CD14-positive monocyte (primary cell): ENCODE measurements at regions not wholly inside any gene's neighbourhood (a gene's known extent, or its start where the extent isn't known, plus 50 kb on each side); places are given as distances from the start of the nearest gene placed in this dataset.

Experiments used
- DNase-seq, 3 donors: peaks; one replicate each; pipeline ENCODE4 v3.0.0-alpha.2; 2011 to 2022
- H2AFZ ChIP-seq: 2 replicates; pipeline ENCODE4 v1.6.0; 2012; ENCODE audit warnings: mild to moderate bottlenecking, low read depth, low read length, inconsistent platforms; ENCODE audit not compliant: insufficient read depth, poor library complexity, severe bottlenecking
- H3K27ac ChIP-seq, 2 donors: 1 replicate in 1 of 2; 2 replicates in 1 of 2; pipeline ENCODE4 v1.5.1; 2012 to 2013; ENCODE audit warnings: low read length in 2 of 2, control low read depth in 1 of 2, inconsistent platforms in 1 of 2, low read depth in 1 of 2, mild to moderate bottlenecking in 1 of 2
- H3K27me3 ChIP-seq, 2 donors: one replicate each; pipeline versions ENCODE4 v1.6.0 to v1.6.1; 2011 to 2013; ENCODE audit warnings: low read length in 2 of 2; ENCODE audit not compliant: control insufficient read depth in 2 of 2, insufficient read depth in 2 of 2
- H3K36me3 ChIP-seq, 2 donors: replicated peaks in 1 of 2; 1 replicate in 1 of 2; 2 replicates in 1 of 2; pipeline versions ENCODE4 v1.5.1 to v1.6.1; 2012 to 2013; ENCODE audit warnings: low read length in 2 of 2, control low read depth in 1 of 2, inconsistent platforms in 1 of 2, mild to moderate bottlenecking in 1 of 2; ENCODE audit not compliant: insufficient read depth in 2 of 2, control insufficient read depth in 1 of 2
- H3K4me1 ChIP-seq, 2 donors: 1 replicate in 1 of 2; 2 replicates in 1 of 2; pipeline versions ENCODE4 v1.5.1 to v1.6.1; 2012 to 2013; ENCODE audit warnings: low read length in 2 of 2, control low read depth in 1 of 2, inconsistent platforms in 1 of 2, mild to moderate bottlenecking in 1 of 2, moderate library complexity in 1 of 2; ENCODE audit not compliant: insufficient read depth in 2 of 2, control insufficient read depth in 1 of 2
- H3K4me2 ChIP-seq: replicated peaks from 2 replicates; pipeline ENCODE3; 2012; ENCODE audit warnings: low read length, moderate library complexity, mild to moderate bottlenecking; ENCODE audit not compliant: poor library complexity, severe bottlenecking; ENCODE audit errors: extremely low read depth
- H3K4me3 ChIP-seq, 3 experiments: fragments of 200-600 bp in 1 of 3; sonication (generic) in 1 of 3; replicated peaks in 1 of 3; 1 replicate in 2 of 3; 2 replicates in 1 of 3; pipeline ENCODE4 v1.5.1; 2011 to 2013; ENCODE audit warnings: low read length in 3 of 3, mild to moderate bottlenecking in 3 of 3, control low read depth in 2 of 3, low read depth in 2 of 3, inconsistent platforms in 1 of 3, moderate library complexity in 1 of 3
- H3K79me2 ChIP-seq: 2 replicates; pipeline ENCODE4 v1.6.0; 2012; ENCODE audit warnings: mild to moderate bottlenecking, control low read depth, inconsistent platforms, low read length, moderate library complexity; ENCODE audit not compliant: insufficient read depth
- H3K9ac ChIP-seq: 2 replicates; pipeline ENCODE4 v1.6.0; 2017; ENCODE audit warnings: low read length, mild to moderate bottlenecking; ENCODE audit not compliant: insufficient read depth, poor library complexity, severe bottlenecking
- H3K9me3 ChIP-seq, 2 donors: replicated peaks in 1 of 2; 1 replicate in 1 of 2; 2 replicates in 1 of 2; pipeline versions ENCODE4 v1.5.1 to v1.6.1; 2012 to 2013; ENCODE audit warnings: low read length in 2 of 2, control low read depth in 1 of 2; ENCODE audit not compliant: control insufficient read depth in 1 of 2, insufficient read depth in 1 of 2
- H4K20me1 ChIP-seq: 2 replicates; pipeline ENCODE4 v1.6.0; 2012; ENCODE audit warnings: mild to moderate bottlenecking, low read length, control low read depth, moderate library complexity; ENCODE audit not compliant: insufficient read depth
- H3K27ac Mint-ChIP-seq, 7 donors: one replicate each; pipeline ENCODE4 v1.8.0; 2020; ENCODE audit warnings: mild to moderate bottlenecking in 7 of 7, mixed read lengths in 7 of 7, moderate library complexity in 6 of 7, inconsistent platforms in 2 of 7
- H3K27me3 Mint-ChIP-seq, 3 donors: one replicate each; pipeline ENCODE4 v1.8.0; 2021 to 2022; ENCODE audit warnings: low read depth in 3 of 3, mild to moderate bottlenecking in 3 of 3, mixed read lengths in 3 of 3, moderate library complexity in 3 of 3, inconsistent platforms in 1 of 3
- H3K36me3 Mint-ChIP-seq, 2 donors: one replicate each; pipeline ENCODE4 v1.8.0; 2020; ENCODE audit warnings: mixed read lengths in 2 of 2, inconsistent platforms in 1 of 2, mild to moderate bottlenecking in 1 of 2
- H3K4me1 Mint-ChIP-seq: one replicate; pipeline ENCODE4 v1.8.0; 2020; ENCODE audit warnings: mild to moderate bottlenecking, mixed read lengths
- H3K4me3 Mint-ChIP-seq, 2 donors: one replicate each; pipeline ENCODE4 v1.8.0; 2020; ENCODE audit warnings: mild to moderate bottlenecking in 2 of 2, mixed read lengths in 2 of 2, moderate library complexity in 1 of 2
- H3K9me3 Mint-ChIP-seq, 7 donors: one replicate each; pipeline ENCODE4 v1.8.0; 2020 to 2022; ENCODE audit warnings: mixed read lengths in 7 of 7, mild to moderate bottlenecking in 6 of 7, moderate library complexity in 6 of 7, inconsistent platforms in 2 of 7
- CTCF ChIP-seq: fragments of 200-600 bp; IDR thresholded peaks from one replicate; pipeline ENCODE4 v1.8.0; 2022; ENCODE audit warnings: antibody characterized with exemption, mild to moderate bottlenecking
- WGBS: methylation state at CpG from one replicate; pipeline ENCODE4 v1.1.5; 2013; ENCODE audit warnings: missing lambda C conversion rate; ENCODE audit not compliant: insufficient coverage; 5-methylcytosine and 5-hydroxymethylcytosine counted together
- intact Hi-C, 2 donors: fragments of 100-400 bp; cut with micrococcal nuclease; formaldehyde crosslinking; loops; one replicate each; pipeline versions ENCODE4 v1.15.0 to v1.15.1; 2023

GRCh38 chr12:17577405-17577804 lies 512.6 kb downstream of the RERGL start:
- Histone ChIP-seq H3K36me3 (no peaks in the 10 kb centered on the region), H3K27ac (no peak overlapping the region), H3K9ac (no peak overlapping the region), H3K4me3 (no peak overlapping the region), H3K79me2 (no peaks in the 10 kb centered on the region), H3K4me1 (no peaks in the 10 kb centered on the region), H3K9me3 (no peaks in the 10 kb centered on the region), H2AFZ (no peak overlapping the region), H3K27me3 (no peaks in the 10 kb centered on the region), H4K20me1 (no peaks in the 10 kb centered on the region), H3K4me2 (no peak overlapping the region)
- intact Hi-C loops = no loop called here
- WGBS = no CpG with 5 or more reads among the region's 5 CpGs
- H3K4me3 Mint-ChIP-seq = no peak overlapping the region
- no peaks in the 10 kb centered on the region for H3K4me1 Mint-ChIP-seq
- peaks cover 0 to 6% (median 0%) of the 10 kb centered on the region in 7 donors for H3K9me3 Mint-ChIP-seq
- TF ChIP-seq CTCF = no peak
- DNase-seq = no peak
- peaks cover 0 to 2% (median 0%) of the 10 kb centered on the region in 3 donors for H3K27me3 Mint-ChIP-seq
- H3K27ac Mint-ChIP-seq = no peak overlapping the region
- H3K36me3 Mint-ChIP-seq = no peaks in the 10 kb centered on the region

GRCh38 chr12:17572250-17572649 lies 517.7 kb downstream of the RERGL start:
- H4K20me1 ChIP-seq = no peaks in the 10 kb centered on the region
- no peak overlapping the region for H3K4me3 ChIP-seq
- no peaks in the 10 kb centered on the region for H3K9me3 ChIP-seq
- Mint-ChIP-seq H3K9me3 (peaks cover 0 to 5% (median 0%) of the 10 kb centered on the region in 7 donors), H3K27me3 (no peaks in the 10 kb centered on the region), H3K36me3 (no peaks in the 10 kb centered on the region), H3K4me1 (no peaks in the 10 kb centered on the region), H3K27ac (no peak overlapping the region), H3K4me3 (no peak overlapping the region)
- H3K27me3 ChIP-seq = no peaks in the 10 kb centered on the region
- H3K36me3 ChIP-seq = no peaks in the 10 kb centered on the region
- DNase-seq = no peak
- H3K27ac ChIP-seq = no peak overlapping the region
- intact Hi-C loops = no loop called here
- H3K4me1 ChIP-seq = no peaks in the 10 kb centered on the region
- H2AFZ ChIP-seq = no peak overlapping the region
- no peak overlapping the region for H3K4me2 ChIP-seq
- H3K9ac ChIP-seq = no peak overlapping the region
- no peak for TF ChIP-seq CTCF
- no peaks in the 10 kb centered on the region for H3K79me2 ChIP-seq
